ELF-1 (cell line): ENCODE measurements at regions not wholly inside any gene's neighbourhood (a gene's known extent, or its start where the extent isn't known, plus 50 kb on each side); places are given as distances from the start of the nearest gene placed in this dataset.

ENCODE experiments used
- DNase-seq: peaks from one replicate; pipeline ENCODE4 v3.0.0-alpha.2; 2016; ENCODE audit warnings: low read depth, low spot score

GRCh38 chr16:73845238-73846006, 451.2 kb upstream of the PSMD7 start:
- no peak for DNase-seq

GRCh38 chr16:73840728-73841127, 455.9 kb upstream of the PSMD7 start:
- no peak for DNase-seq

GRCh38 chr16:73831220-73831619, 465.4 kb upstream of the PSMD7 start:
- DNase-seq = no peak

GRCh38 chr16:73823205-73823849, 473.3 kb upstream of the PSMD7 start:
- no peak for DNase-seq

GRCh38 chr16:73817526-73818324, 478.9 kb upstream of the PSMD7 start:
- DNase-seq = no peak

- DNase-seq = no peak
Measured at GRCh38 chr16:73813527-73813926, 483.1 kb upstream of the PSMD7 start.

GRCh38 chr16:73804456-73804855, 492.2 kb upstream of the PSMD7 start:
- DNase-seq = no peak

- DNase-seq = no peak
Measured at GRCh38 chr16:73798471-73798870, 498.1 kb upstream of the PSMD7 start.

GRCh38 chr16:73797115-73797514, 499.5 kb upstream of the PSMD7 start:
- DNase-seq = no peak

- DNase-seq = no peak
Measured at GRCh38 chr16:73796241-73796640, 500.4 kb upstream of the PSMD7 start.

GRCh38 chr16:73794994-73795393, 501.6 kb upstream of the PSMD7 start:
- DNase-seq = no peak

- no peak for DNase-seq
Measured at GRCh38 chr16:73793871-73794437, 502.7 kb upstream of the PSMD7 start.

- no peak for DNase-seq
Measured at GRCh38 chr16:73793260-73793659, 503.4 kb upstream of the PSMD7 start.

GRCh38 chr16:73792199-73793020, 504.2 kb upstream of the PSMD7 start:
- DNase-seq = no peak

GRCh38 chr16:73781297-73781696, 515.3 kb upstream of the PSMD7 start:
- no peak for DNase-seq

- no peak for DNase-seq
Measured at GRCh38 chr16:73778887-73779286, 517.7 kb upstream of the PSMD7 start.

- no peak for DNase-seq
Measured at GRCh38 chr16:73775841-73776388, 520.7 kb upstream of the PSMD7 start.

GRCh38 chr16:73771196-73772064, 525.2 kb upstream of the PSMD7 start:
- DNase-seq = no peak

- no peak for DNase-seq
Measured at GRCh38 chr16:73768786-73769203, 527.8 kb upstream of the PSMD7 start.

GRCh38 chr16:73764321-73764720, 532.3 kb upstream of the PSMD7 start:
- DNase-seq = no peak
